ENCODE measurements at regions not wholly inside any gene's neighbourhood (a gene's known extent, or its start where the extent isn't known, plus 50 kb on each side); places are given as distances from the start of the nearest gene placed in this dataset.

DNA sequence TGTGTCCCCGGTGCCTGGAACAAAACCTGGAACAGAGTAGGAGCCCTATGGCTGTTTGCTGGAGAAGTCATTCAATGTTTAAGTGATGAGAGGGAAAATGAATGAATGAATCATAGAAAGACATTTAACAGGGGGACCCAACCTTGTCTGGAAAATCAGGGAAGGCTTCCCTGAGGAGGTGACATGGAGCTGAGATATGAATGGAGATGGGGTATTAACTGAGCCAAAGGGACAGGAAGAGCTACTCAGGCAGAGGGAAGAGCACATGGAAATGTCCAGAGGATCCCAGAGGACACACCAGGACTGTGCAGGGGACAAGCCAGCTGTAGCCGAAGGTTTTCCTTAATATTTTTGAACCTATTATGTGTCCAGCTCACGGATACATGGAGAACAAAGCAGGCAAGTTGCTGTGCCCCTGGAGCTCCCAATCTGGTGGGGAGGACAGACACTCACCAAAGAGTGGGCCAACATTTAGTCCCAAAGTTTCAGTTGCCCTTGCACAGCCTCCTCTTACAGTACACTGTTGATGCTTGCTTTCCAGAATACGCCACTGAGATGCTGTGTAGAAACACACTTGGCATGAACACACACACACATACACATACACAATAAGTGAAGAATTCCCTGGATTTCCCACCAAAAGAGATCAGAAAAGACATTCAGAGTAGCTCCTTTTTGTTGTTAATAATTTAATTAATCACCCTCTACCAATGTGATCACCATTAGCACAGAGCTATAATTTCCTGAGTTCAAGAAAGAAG is 77.0 kb upstream of the PTPN1 start:
- H3K9ac ChIP-seq (ENCODE audit: insufficient read length, low read depth) = no peak overlapping the region
- H3K4me3 ChIP-seq (ENCODE audit: insufficient read length, low read depth) = no peak overlapping the region
- no peaks in the 10 kb centered on the region for H3K36me3 ChIP-seq (ENCODE audit: insufficient read depth, insufficient read length, low read length)
- no peak for TF ChIP-seq ZNF274 (IDR thresholded peaks at IDR 0.05; ENCODE audit: low read depth, low read length)
- no peak for TF ChIP-seq YY1 (IDR thresholded peaks at IDR 0.05; ENCODE audit: insufficient read depth, insufficient read length)
- TF ChIP-seq SUZ12 (IDR thresholded peaks at IDR 0.05; ENCODE audit: extremely low read depth, insufficient read depth, insufficient read length) = no peak
- H3K9me3 ChIP-seq (ENCODE audit: insufficient read depth, low read length) = no peaks in the 10 kb centered on the region
- peaks cover 30% of the 10 kb centered on the region for H3K4me1 ChIP-seq (ENCODE audit: insufficient read depth, insufficient read length)
- DNase-seq (ENCODE audit: low read depth, low spot score) = no peak
- no peaks in the 10 kb centered on the region for H3K27me3 ChIP-seq (ENCODE audit: insufficient read depth, insufficient read length)

DNA sequence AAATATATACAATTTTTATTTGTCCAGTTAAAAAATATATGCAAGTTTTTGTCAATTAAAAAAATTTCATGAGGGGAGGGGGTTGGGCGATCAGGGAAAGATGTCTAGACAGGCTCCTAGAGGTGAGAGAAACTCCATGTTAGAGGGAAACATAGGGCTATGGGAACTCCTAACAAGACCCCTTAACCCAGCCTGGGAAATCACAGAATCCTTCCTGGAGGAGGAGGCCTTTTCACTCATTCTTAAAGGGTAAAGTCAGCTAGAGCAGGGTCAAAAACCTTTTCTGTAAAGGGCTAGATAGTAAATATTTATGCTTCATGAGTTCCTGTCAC is 75.9 kb upstream of the PTPN1 start:
- Histone ChIP-seq H3K9me3 (ENCODE audit: insufficient read depth, low read length) (no peaks in the 10 kb centered on the region), H3K4me1 (ENCODE audit: insufficient read depth, insufficient read length) (peaks cover 30% of the 10 kb centered on the region), H3K27me3 (ENCODE audit: insufficient read depth, insufficient read length) (no peaks in the 10 kb centered on the region), H3K4me3 (ENCODE audit: insufficient read length, low read depth) (no peak overlapping the region), H3K36me3 (ENCODE audit: insufficient read depth, insufficient read length, low read length) (no peaks in the 10 kb centered on the region), H3K9ac (ENCODE audit: insufficient read length, low read depth) (no peak overlapping the region)
- TF ChIP-seq SUZ12 (IDR thresholded peaks at IDR 0.05; ENCODE audit: extremely low read depth, insufficient read depth, insufficient read length) (no peak), ZNF274 (IDR thresholded peaks at IDR 0.05; ENCODE audit: low read depth, low read length) (no peak), YY1 (IDR thresholded peaks at IDR 0.05; ENCODE audit: insufficient read depth, insufficient read length) (no peak)
- DNase-seq (ENCODE audit: low read depth, low spot score) = no peak

DNA sequence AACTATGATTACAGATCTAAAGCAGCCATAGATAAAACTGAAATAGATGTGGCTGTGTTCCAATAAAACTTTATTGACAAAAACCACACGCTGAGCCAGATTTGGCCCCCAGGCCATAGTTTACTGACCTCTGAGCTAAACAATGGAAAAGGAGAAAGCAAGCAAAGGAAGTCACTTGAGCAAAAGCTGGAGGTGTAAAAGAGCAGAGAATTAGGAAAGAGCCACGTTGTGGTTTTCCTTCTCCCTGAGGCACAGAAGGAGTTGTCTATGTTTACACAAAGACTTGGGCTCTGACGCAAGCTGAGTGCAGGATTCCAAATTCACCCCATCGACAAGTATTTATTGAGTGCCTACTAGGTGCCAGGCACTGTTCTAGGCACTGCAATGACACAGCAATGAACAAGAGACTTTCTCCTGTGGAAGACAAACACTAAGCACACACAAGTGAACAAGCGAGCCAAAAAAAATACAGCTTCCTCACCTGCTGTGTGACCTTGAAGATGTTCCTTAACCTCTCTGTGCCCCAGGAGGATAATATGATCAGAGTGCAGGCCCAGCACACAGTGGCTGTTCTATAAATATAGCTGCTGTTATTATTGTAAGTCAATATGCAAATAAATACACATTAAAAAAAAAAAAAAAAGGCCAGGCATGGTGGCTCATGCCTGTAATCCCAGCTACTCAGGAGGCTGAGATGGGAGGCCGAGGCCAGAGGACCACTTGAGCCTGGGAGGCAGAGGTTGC is 75.4 kb upstream of the PTPN1 start:
- Histone ChIP-seq H3K27me3 (ENCODE audit: insufficient read depth, insufficient read length) (no peaks in the 10 kb centered on the region), H3K4me1 (ENCODE audit: insufficient read depth, insufficient read length) (peaks cover 32% of the 10 kb centered on the region), H3K9ac (ENCODE audit: insufficient read length, low read depth) (no peak overlapping the region), H3K9me3 (ENCODE audit: insufficient read depth, low read length) (no peaks in the 10 kb centered on the region), H3K4me3 (ENCODE audit: insufficient read length, low read depth) (no peak overlapping the region), H3K36me3 (ENCODE audit: insufficient read depth, insufficient read length, low read length) (no peaks in the 10 kb centered on the region)
- DNase-seq (ENCODE audit: low read depth, low spot score) = no peak
- TF ChIP-seq YY1 (IDR thresholded peaks at IDR 0.05; ENCODE audit: insufficient read depth, insufficient read length) (no peak), ZNF274 (IDR thresholded peaks at IDR 0.05; ENCODE audit: low read depth, low read length) (no peak), SUZ12 (IDR thresholded peaks at IDR 0.05; ENCODE audit: extremely low read depth, insufficient read depth, insufficient read length) (no peak)

DNA sequence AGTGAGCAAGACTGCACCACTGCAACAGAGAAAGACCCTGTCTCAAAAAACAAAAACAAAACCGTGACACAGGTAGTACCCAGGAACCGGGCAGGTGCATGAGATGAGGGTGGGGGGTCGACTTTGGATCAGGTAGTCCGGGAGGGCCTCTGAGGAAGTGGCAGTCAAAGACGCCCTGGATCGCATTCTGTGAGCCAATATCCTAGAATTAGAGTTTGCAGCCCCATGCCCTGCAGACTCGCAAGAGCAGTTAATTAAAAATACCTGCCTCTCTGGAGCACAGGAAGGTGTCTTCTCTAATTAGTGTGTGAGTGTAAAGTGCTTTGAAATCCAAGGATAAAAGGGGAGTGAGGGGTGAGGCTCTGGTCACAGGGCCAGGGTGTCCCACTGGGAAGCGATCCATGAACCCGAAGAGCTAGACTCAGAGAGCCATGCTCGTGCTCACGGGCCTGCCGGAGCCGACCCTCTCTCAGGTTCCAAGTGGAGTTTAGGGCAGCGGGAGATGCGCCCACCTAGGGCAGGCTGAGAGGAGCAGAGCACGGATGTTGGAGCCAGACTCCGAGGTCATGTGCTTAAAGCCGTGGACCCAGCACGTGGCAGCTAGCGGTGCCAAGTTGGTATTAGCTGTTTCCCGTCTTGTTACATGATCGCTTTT is 74.7 kb upstream of the PTPN1 start:
- H3K36me3 ChIP-seq (ENCODE audit: insufficient read depth, insufficient read length, low read length) = no peaks in the 10 kb centered on the region
- no peak overlapping the region for H3K4me3 ChIP-seq (ENCODE audit: insufficient read length, low read depth)
- no peak for DNase-seq (ENCODE audit: low read depth, low spot score)
- TF ChIP-seq YY1 (IDR thresholded peaks at IDR 0.05; ENCODE audit: insufficient read depth, insufficient read length) (no peak), SUZ12 (IDR thresholded peaks at IDR 0.05; ENCODE audit: extremely low read depth, insufficient read depth, insufficient read length) (no peak), ZNF274 (IDR thresholded peaks at IDR 0.05; ENCODE audit: low read depth, low read length) (no peak)
- no peaks in the 10 kb centered on the region for H3K27me3 ChIP-seq (ENCODE audit: insufficient read depth, insufficient read length)
- H3K9ac ChIP-seq (ENCODE audit: insufficient read length, low read depth) = no peak overlapping the region
- no peaks in the 10 kb centered on the region for H3K9me3 ChIP-seq (ENCODE audit: insufficient read depth, low read length)
- H3K4me1 ChIP-seq (ENCODE audit: insufficient read depth, insufficient read length) = peaks cover 29% of the 10 kb centered on the region

DNA sequence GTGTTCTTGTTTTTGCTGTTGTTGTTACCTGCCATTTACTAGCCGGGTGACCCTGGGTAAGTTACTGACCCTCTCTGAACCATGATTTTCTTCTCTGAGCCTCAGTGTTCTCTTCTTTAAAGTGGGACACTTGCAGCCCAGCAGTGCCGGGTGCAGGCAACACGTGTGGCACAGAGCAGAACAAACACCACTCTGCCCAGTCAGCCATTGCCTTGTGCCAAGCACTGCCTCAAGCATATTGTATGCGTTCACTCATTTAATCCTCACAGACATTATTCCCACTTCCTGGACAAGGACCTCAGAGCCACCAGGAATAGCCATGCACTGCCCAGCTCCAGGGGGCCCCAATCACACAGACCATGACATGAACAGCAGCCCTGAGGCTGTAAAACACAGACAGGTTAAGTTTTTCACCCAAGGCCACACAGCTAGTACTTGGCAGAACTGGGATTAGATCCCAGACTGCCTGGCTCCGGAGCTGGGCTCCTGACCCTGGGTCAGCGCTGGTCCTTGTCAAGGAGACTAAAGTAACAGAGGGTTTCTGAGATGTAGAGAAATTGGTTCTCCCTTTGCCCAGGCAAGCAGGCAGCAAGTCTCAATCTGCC is 74.0 kb upstream of the PTPN1 start:
- no peak for TF ChIP-seq ZNF274 (IDR thresholded peaks at IDR 0.05; ENCODE audit: low read depth, low read length)
- TF ChIP-seq SUZ12 (IDR thresholded peaks at IDR 0.05; ENCODE audit: extremely low read depth, insufficient read depth, insufficient read length) = no peak
- TF ChIP-seq YY1 (IDR thresholded peaks at IDR 0.05; ENCODE audit: insufficient read depth, insufficient read length) = no peak
- Histone ChIP-seq H3K36me3 (ENCODE audit: insufficient read depth, insufficient read length, low read length) (no peaks in the 10 kb centered on the region), H3K9me3 (ENCODE audit: insufficient read depth, low read length) (no peaks in the 10 kb centered on the region), H3K4me3 (ENCODE audit: insufficient read length, low read depth) (no peak overlapping the region), H3K4me1 (ENCODE audit: insufficient read depth, insufficient read length) (peaks cover 28% of the 10 kb centered on the region), H3K9ac (ENCODE audit: insufficient read length, low read depth) (no peak overlapping the region), H3K27me3 (ENCODE audit: insufficient read depth, insufficient read length) (no peaks in the 10 kb centered on the region)
- DNase-seq (ENCODE audit: low read depth, low spot score) = no peak

DNA sequence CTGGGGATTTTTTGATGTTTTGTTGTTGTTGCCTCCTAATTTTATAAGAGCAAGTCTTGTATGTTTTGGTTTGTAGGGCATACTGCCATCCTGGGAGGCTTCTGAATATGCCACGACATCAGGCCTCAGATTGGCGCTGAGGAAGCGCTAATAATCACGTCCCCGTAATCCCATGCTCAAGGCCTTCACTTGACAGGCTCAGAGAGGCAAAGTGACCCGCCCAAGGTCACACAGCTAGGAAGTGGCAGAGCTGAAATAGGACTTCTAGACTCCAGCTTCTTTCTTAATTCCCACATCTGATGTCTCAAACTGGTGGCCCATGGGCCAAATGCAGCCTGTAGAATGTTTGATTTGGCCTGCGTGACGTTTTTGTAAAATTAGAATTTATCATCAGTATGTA is 73.5 kb upstream of the PTPN1 start:
- DNase-seq (ENCODE audit: low read depth, low spot score) = no peak
- Histone ChIP-seq H3K9ac (ENCODE audit: insufficient read length, low read depth) (no peak overlapping the region), H3K4me1 (ENCODE audit: insufficient read depth, insufficient read length) (peaks cover 24% of the 10 kb centered on the region), H3K36me3 (ENCODE audit: insufficient read depth, insufficient read length, low read length) (no peaks in the 10 kb centered on the region), H3K9me3 (ENCODE audit: insufficient read depth, low read length) (no peaks in the 10 kb centered on the region), H3K27me3 (ENCODE audit: insufficient read depth, insufficient read length) (no peaks in the 10 kb centered on the region), H3K4me3 (ENCODE audit: insufficient read length, low read depth) (no peak overlapping the region)
- TF ChIP-seq ZNF274 (IDR thresholded peaks at IDR 0.05; ENCODE audit: low read depth, low read length) (no peak), YY1 (IDR thresholded peaks at IDR 0.05; ENCODE audit: insufficient read depth, insufficient read length) (no peak), SUZ12 (IDR thresholded peaks at IDR 0.05; ENCODE audit: extremely low read depth, insufficient read depth, insufficient read length) (no peak)

All from NT2/D1 (cell line).